ENCODE measurements at regions not wholly inside any gene's neighbourhood (a gene's known extent, or its start where the extent isn't known, plus 50 kb on each side); places are given as distances from the start of the nearest gene placed in this dataset.

DNA sequence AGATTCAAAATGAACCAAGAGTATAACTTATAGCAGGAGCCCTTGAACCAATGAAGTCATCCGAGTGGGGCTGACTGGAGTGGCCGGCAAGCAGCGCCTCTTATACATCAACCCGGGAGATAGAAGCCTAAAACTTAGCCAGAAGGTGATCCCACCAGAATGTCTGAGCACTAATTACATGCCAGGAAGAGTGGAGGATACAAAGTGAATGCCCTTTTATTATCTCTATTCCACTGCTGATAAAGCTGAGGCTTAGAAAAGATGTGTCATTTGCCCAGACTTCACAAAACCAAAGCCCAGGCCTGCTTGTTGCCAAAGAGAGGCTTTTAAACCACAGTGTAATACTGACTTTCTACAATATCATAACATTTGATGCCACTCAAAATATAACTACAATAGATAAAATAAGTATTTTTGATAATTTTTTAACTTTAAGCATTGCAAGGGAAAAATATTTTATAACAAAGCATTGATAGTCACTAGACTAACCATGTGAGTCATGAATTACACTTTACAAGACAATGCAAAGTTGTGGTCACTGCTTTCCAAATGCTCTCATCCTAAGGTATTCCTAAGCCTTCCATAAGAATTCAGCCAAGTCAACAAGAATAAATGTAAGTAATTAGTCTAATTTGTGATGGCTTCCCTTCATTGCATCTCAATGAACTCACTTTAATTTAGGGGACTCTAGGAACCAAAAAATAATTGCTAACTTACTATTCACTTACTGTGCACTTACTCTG, 58.6 kb upstream of the ARID5B start:
- TF ChIP-seq GABPA (IDR thresholded peaks at IDR 0.05; ENCODE audit: low read depth) (no peak), SPI1 (IDR thresholded peaks at IDR 0.05; ENCODE audit: borderline replicate concordance, low read depth) (no peak), CTCF (IDR thresholded peaks at IDR 0.05; ENCODE audit: insufficient read depth, low read length) (no peak)
